ENCODE measurements at regions not wholly inside any gene's neighbourhood (a gene's known extent, or its start where the extent isn't known, plus 50 kb on each side); places are given as distances from the start of the nearest gene placed in this dataset.

DNA sequence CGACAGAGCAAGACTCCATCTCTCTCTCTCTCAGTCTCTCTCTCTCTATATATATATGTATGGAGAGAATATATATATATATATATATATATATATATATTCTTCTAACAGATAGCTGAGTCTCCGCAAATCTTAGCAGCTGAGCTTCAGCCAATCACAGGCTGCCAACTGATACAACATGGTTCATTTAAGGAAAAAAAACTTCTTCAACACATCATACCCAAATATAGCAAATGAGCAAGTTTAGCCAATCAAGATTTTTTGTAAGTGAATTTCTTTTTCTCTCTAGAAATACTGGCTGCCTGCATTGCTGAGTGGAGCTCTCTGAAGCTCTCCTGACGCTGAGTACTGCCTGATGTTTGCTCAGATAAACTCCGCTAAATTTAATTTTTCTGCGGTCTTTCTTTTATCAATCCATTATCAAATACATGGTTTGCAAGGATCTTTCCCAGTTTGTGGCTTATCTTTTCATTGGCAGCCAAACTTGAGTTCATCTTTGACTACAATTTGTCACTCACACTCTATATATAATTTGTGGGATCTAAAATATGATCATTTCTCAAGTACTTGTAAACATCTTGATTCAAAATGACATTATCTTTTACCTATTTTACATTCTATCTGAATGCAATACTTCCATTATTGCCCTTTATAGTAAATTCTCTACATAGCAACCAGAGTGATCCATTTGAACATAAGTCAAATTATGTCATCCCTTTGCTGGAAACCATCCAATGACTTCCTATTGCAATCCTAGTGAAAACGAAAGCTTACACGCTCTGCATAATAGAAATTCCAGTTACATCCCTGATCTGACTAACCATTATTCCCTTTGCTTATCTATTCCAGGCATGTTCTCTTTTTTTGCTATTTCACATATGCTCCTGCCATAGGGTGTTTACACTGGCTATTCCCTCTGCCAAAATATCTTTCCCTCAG is 2131.7 kb downstream of the MRPL39 start:
- DNase-seq (ENCODE audit: low read depth in 2 of 2), result no peak

DNA sequence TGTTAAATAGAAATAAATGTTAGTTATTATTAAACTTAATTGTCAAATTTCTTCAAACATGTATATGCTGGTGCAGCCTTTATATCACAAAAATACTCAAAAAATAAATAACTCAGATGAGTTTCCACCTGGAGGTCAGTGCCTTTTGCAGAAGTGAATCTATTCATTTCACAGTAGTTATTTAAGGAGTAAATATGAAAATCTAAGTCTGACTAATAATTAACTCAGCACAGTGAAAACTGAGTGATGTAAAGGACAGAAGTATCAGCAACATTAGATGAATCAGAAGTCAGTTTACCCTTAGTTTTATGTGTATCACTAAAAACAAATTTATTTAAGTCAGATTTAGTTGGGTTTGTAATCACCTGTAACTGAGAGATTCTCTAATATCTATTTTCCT is 2135.4 kb downstream of the MRPL39 start:
- DNase-seq (ENCODE audit: low read depth in 2 of 2), result no peak

DNA sequence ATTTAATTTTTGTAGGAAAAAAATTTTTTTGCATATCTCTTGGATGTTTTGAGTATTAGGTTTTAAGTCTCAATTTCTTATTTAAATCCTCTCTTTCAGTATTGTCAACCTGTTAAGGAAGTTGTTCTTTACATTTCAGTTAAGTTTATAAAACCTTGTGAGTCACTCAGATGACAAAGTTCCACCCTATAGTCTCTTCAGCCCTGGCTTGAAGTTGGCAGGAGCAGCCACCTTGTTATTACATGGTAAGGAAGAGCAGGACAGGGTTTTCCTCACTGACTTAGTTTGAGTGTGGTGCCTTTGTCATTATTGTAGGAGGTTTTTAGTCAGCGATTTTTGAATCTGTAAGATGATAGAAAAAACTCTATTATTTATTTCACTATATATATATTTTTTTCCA is 2143.9 kb downstream of the MRPL39 start:
- no peak for DNase-seq (ENCODE audit: low read depth in 2 of 2)

- no peak for DNase-seq (ENCODE audit: low read depth in 2 of 2)
Observed at GRCh38 chr21:23455676-23456075, 2151.6 kb downstream of the MRPL39 start.

GRCh38 chr21:23452384-23453083 is 2154.7 kb downstream of the MRPL39 start:
- no peak for DNase-seq (ENCODE audit: low read depth in 2 of 2)

GRCh38 chr21:23445307-23445706 is 2162.0 kb downstream of the MRPL39 start:
- DNase-seq (ENCODE audit: low read depth in 2 of 2), result no peak

DNA sequence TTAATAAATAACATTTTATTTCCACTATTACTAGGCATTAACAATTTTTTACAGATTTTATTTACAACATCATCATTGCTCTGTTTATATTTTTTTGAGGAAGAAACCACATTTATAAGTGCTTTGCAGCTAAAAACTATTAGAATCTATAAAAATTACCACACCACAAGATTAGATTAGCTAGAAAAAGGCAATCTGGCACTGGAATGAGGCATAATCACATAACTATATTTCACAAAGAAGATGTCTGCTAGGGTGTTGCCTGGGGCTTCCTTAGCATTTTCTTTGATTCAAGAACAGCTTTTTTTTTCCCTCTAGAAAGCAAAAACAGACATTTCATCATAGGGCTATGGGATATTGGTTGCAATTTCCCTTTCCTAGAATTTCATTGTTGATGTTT is 2169.2 kb downstream of the MRPL39 start:
- DNase-seq (ENCODE audit: low read depth in 2 of 2), result no peak

- no peak for DNase-seq (ENCODE audit: low read depth in 2 of 2)
Observed at GRCh38 chr21:23402929-23403520, 2204.3 kb downstream of the MRPL39 start.

GRCh38 chr21:23401278-23401677 is 2206.0 kb downstream of the MRPL39 start:
- DNase-seq (ENCODE audit: low read depth in 2 of 2), result no peak

GRCh38 chr21:23398726-23399125 is 2208.6 kb downstream of the MRPL39 start:
- DNase-seq (ENCODE audit: low read depth in 2 of 2), result no peak

- no peak for DNase-seq (ENCODE audit: low read depth in 2 of 2)
Observed at GRCh38 chr21:23394458-23394857, 2212.8 kb downstream of the MRPL39 start.

DNA sequence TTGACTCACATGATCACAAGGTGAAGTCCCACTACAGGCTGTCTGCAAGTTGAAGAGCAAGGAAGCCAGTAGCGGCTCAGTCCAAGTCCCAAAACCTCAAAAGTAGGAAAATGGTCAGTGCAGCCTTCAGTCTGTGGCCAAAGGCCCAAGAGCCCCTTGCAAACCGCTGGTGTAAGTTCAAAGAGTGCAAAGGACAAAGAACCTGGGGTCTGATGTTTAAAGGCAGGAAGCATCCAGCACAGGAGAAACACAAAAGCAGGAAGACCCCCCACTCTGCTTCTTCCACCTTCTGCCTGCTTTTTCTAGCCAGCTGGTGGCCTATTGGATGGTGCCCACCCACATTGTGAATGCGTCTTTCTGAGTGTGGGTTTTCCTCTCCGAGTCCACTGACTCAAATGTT is 2222.6 kb downstream of the MRPL39 start:
- DNase-seq (ENCODE audit: low read depth in 2 of 2), result no peak

GRCh38 chr21:23374155-23374554 is 2233.1 kb downstream of the MRPL39 start:
- DNase-seq (ENCODE audit: low read depth in 2 of 2), result no peak

DNA sequence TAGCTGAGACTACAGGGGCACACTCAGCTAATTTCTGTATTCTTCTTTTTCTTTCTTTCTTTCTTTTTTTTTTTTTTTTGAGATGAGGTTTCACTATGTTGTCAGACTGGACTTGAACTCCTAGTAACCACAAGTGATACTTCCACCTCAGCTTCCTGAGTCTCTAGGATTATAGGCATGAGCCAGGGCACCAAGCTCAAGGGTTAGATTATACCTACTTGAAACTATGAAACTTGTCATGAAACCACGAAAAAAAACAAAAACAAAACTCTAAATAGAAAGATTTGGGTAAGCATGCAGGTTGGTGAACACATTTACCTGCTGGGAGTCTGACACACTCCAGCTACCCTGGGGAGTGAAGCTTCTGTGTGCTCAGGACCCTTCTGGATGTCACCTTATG is 2250.4 kb downstream of the MRPL39 start:
- no peak for DNase-seq (ENCODE audit: low read depth in 2 of 2)

GRCh38 chr21:23316190-23316589 is 2291.1 kb downstream of the MRPL39 start:
- DNase-seq (ENCODE audit: low read depth in 2 of 2), result no peak

DNA sequence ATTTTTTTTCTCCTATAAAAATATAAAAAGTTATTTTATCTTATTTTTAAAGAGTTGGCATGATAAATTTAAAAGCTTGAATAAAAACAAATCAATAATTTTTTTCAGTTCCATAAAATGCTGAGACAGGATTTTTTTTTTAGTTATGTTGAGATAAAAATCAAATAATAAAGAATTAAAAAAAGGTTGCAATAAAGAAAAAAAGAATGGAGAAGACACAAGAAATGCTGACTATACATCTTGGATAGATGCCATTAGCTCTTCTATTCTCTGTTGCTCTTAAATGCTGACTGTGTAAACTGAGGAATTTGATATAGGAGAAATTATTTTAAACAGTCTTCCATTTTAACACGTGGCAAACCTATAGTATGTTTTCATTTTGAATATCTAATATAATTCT is 2298.5 kb downstream of the MRPL39 start:
- no peak for DNase-seq (ENCODE audit: low read depth in 2 of 2)

DNA sequence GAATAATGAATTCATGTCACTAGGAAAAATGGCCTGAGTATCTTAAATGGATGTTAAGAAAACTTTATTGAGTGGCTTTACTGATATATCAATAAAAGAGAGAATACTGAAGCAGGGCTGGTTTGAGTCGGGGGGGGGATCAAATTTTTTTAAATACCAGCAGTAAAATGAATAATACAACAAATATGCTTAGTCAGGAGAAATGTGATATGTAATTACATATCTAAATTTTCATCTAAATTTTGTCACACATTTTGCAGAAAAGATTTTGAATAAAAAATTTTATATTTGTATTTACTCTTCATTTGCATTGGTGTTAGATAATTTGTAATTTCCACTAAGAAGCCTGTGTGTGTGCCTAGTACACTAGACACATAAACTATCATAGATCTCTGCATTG is 2300.2 kb downstream of the MRPL39 start:
- DNase-seq (ENCODE audit: low read depth in 2 of 2), result no peak

DNA sequence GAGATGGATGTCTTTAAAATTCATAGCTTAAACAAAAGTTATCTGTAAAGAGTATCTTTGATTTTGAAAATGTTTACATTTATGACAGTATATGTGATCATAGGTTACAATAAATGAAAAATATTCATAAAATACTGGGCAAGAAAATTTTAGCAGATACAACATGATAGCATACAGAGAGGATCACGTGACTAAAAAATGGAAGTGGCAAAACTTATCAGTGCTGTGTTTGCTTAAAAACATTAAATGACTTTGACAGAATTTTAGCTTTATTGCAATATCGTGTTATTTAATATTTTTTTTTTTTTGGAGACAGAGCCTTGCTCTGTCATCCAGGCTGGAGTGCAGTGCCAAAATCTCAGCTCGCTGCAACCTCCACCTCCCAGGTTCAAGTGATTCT is 2294.1 kb downstream of the NCAM2 start:
- no peak for DNase-seq (ENCODE audit: low read depth in 2 of 2)

DNA sequence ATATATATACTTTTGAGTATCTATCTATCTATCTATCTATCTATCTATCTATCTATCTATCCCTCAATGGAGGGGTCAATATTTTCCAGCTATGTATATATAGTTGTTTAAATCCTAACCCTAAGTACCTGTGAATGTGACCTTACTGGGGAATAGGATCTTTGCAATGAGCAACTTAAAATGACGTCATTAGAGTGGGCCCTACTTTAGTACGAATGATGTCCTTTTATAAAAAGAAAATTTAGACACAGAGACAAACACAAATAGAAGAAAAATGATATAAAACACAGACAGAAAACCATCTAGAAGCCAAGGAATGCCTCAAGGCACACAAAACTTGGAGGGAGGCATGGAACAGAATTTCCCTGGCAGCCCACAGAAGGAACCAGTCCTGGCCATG is 2283.7 kb downstream of the NCAM2 start:
- no peak for DNase-seq (ENCODE audit: low read depth in 2 of 2)

GRCh38 chr21:23249760-23250159 is 2251.6 kb downstream of the NCAM2 start:
- DNase-seq (ENCODE audit: low read depth in 2 of 2), result no peak

DNA sequence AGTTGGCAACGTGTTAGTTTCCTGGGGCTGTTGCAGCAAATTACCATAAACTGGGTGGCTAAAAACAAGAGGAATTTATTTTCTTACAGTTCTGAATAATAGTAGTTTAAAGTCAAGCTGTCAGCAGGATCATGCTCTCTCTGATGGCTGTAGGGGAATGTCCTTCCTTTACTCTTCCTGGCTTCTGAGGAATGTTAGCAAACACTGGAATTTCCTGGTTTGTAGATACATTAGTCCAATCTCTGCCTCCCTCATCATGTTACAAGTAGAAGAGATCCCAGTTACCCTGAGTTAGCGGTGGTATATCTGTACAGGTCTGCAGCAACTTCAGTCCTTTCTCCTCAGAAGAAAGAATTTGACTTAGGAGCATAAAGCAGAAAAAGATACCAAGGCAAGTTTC is 2249.1 kb downstream of the NCAM2 start:
- no peak for DNase-seq (ENCODE audit: low read depth in 2 of 2)

DNA sequence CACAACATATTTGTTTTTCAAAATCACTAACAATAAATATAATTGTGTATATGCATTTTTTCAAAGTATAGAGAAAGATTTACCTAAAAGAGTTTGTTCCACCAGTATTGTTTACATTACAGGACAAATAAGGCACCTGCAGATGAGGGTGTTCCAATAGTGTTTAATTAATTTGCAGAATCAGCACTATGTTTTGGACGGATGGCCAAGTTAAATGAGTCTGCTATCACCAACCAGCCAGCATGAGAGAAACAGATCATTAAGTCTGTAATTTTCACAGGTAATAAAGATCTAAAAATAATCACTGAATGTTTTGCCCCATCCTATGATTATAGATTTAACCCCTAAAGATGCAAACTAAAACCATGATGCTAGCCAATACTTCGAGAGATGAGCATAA is 2247.0 kb downstream of the NCAM2 start:
- no peak for DNase-seq (ENCODE audit: low read depth in 2 of 2)

- no peak for DNase-seq (ENCODE audit: low read depth in 2 of 2)
Observed at GRCh38 chr21:23223882-23224281, 2225.7 kb downstream of the NCAM2 start.
